ENCODE measurements at regions not wholly inside any gene's neighbourhood (a gene's known extent, or its start where the extent isn't known, plus 50 kb on each side); places are given as distances from the start of the nearest gene placed in this dataset.

GRCh38 chr21:35682904-35683549 lies 377.3 kb downstream of the SETD4 start:
- DNase-seq (ENCODE audit: low read depth, low spot score): no peak
- H3K4me3 ChIP-seq (ENCODE audit: low read length): no peak overlapping the region

DNA sequence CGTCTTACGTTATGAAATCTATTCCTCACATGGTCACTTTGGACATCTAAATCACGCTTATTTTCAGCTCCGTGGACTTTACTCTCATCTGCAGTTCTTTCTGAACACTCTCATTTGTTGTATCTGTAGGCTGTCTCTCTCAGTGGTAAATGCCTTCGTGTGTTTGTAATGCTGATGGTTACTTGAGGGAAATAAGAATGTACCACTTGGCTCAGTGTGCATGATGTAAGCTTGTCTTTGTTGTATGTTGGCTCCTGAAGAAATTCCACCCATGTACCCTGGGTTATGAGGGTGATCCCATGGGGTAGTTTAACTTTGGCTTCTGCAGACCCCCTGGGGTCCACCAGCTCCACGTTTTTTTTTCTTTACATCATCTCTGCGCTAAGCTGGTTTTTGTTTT lies 378.4 kb downstream of the SETD4 start:
- no peak for DNase-seq (ENCODE audit: low read depth, low spot score)
- no peak overlapping the region for H3K4me3 ChIP-seq (ENCODE audit: low read length)

DNA sequence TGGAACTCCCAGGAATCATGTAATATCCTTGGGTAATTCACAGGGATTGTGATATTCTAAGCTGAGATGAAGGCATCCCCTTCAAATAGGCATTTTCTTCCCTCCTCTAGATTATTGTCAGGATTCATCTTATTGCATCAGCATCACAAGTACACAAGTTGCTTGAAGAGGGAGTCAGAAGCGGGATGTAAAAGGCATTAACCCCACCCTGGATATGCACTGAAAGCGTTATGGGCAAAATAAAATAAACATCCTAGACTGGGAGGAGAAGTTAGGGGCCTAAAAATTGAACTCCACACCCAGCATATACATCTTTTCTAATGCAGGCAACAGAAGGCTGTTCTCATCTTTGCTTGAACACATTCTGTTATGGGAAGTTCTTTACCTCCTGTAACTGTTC lies 381.2 kb downstream of the SETD4 start:
- DNase-seq (ENCODE audit: low read depth, low spot score): no peak

GRCh38 chr21:35678393-35678792 lies 381.9 kb downstream of the SETD4 start:
- no peak overlapping the region for H3K4me3 ChIP-seq (ENCODE audit: low read length)
- no peak for DNase-seq (ENCODE audit: low read depth, low spot score)

More for the DNA sequence above, 381.2 kb downstream of the SETD4 start:
- no peak overlapping the region for H3K4me3 ChIP-seq (ENCODE audit: low read length)

- no peak for DNase-seq (ENCODE audit: low read depth, low spot score)
- H3K4me3 ChIP-seq (ENCODE audit: low read length): no peak overlapping the region
Observed at GRCh38 chr21:35677298-35677841, 383.0 kb downstream of the SETD4 start.

DNA sequence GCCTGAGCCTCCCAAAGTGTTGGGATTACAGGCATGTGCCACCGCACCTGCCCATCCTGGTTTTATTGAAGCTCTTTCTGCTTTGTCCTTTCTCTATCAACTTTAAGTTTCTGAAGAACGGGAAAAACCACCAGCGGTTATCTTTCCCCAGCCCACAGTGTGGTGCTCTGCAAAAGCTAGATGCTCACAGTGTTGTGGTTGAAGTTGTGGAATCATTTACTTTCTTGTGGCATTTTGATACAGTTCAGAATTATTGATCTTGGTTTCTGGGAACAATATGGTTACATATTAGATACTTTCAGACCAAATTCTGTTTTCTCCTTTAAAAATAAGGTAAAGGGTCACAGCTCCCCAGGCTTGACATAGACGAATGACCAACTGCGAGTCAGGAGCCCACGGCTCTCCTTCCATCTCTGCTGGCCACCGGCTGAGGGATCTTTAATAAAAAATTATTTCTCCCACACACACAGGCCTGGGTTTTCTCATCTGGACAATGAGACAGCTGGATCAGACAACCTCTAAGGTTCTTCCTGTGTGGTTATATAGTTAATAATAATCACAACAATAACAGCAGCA lies 385.3 kb downstream of the SETD4 start:
- DNase-seq (ENCODE audit: low read depth, low spot score): peak; percentile 61

GRCh38 chr21:35674091-35674671 lies 386.1 kb downstream of the SETD4 start:
- H3K4me3 ChIP-seq (ENCODE audit: low read length): no peak overlapping the region
- no peak for DNase-seq (ENCODE audit: low read depth, low spot score)

More for the DNA sequence above, 385.3 kb downstream of the SETD4 start:
- H3K4me3 ChIP-seq (ENCODE audit: low read length): no peak overlapping the region

DNA sequence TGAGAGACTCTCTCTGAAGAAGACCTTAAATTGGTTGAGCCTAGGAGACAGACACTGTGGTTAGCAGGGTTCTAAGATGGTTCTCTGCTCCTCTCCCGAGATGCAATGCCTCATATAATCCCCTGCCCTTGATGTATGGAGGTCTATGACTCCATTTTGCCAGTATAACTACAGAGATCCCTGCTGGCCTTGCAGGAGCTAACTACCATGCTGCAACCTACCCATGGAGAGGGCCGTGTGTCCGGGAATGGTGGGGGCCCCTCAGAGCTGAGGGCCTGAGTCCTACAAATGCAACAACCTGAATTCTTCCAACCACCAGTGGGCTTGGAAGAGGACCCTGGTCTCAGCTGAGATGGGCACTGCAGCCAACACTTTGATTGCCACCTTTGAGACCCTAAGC lies 388.0 kb downstream of the SETD4 start:
- DNase-seq (ENCODE audit: low read depth, low spot score): no peak
- no peak overlapping the region for H3K4me3 ChIP-seq (ENCODE audit: low read length)

DNA sequence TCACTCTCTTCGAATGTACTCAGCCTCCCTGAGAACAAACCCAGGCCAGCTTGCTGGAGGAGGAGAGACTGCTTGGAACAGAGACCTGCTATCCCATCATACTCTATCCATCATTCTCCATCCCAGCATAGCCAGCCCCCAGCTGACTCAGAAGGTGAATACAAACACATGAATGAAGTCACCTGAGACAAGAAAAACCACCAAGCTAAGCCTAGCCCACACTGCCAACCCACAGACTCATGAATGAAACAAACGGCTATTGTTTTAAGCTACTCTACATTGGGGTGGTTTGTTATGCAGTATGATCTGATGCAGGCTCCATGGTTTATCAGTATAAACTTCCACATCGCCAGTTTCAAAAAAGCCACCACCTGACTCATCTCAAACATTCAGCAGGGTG lies 395.6 kb downstream of the SETD4 start:
- H3K4me3 ChIP-seq (ENCODE audit: low read length): no peak overlapping the region
- no peak for DNase-seq (ENCODE audit: low read depth, low spot score)

- H3K4me3 ChIP-seq (ENCODE audit: low read length): no peak overlapping the region
Observed at GRCh38 chr21:35663856-35664606, 396.3 kb downstream of the SETD4 start.

GRCh38 chr21:35658242-35658641 lies 402.1 kb downstream of the SETD4 start:
- DNase-seq (ENCODE audit: low read depth, low spot score): no peak
- no peak overlapping the region for H3K4me3 ChIP-seq (ENCODE audit: low read length)

More at GRCh38 chr21:35663856-35664606, 396.3 kb downstream of the SETD4 start:
- no peak for DNase-seq (ENCODE audit: low read depth, low spot score)

- DNase-seq (ENCODE audit: low read depth, low spot score): no peak
- no peak overlapping the region for H3K4me3 ChIP-seq (ENCODE audit: low read length)
Observed at GRCh38 chr21:35652872-35653271, 407.5 kb downstream of the SETD4 start.

DNA sequence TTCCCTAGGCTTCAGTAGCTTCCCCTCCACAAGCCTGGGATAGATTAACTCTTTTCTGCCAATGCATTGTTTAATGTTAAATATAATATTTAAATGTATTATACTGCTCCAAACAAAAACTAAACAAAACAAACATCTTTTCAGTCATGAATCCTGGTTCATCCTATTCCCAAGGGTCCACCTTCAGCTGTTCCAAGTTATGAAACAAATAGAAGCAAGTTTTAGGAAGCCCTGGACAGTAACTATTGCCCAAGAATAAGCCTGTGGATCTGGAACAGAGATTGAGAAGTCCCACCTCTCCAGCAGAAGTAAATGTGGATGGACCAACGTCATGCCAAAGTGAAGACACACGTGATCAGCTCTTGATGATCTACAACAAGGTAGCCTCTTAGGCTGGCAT lies 408.1 kb downstream of the SETD4 start:
- H3K4me3 ChIP-seq (ENCODE audit: low read length): no peak overlapping the region
- DNase-seq (ENCODE audit: low read depth, low spot score): no peak

GRCh38 chr21:35651196-35651595 lies 409.1 kb downstream of the SETD4 start:
- no peak overlapping the region for H3K4me3 ChIP-seq (ENCODE audit: low read length)
- no peak for DNase-seq (ENCODE audit: low read depth, low spot score)

- no peak for DNase-seq (ENCODE audit: low read depth, low spot score)
- H3K4me3 ChIP-seq (ENCODE audit: low read length): no peak overlapping the region
Observed at GRCh38 chr21:35649186-35649585, 411.1 kb downstream of the SETD4 start.

DNA sequence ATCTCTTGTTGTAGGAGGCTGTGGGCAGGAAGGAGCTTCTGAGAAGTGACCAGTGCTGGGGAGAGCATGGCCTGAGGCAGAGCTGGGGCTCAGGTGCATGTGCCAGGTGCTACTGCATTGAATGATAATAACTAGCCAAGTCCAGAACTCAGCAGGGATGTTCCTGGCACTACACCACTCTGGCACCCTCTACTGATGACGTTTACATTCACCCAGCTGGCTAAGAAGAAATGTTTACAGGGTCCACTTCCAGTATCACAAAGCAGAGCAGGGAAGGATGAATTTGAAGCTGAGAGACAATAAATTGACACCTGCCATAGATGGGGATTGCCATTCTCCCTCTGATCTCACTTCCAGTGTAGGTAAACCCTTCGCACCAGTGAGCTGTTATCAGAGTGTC lies 411.8 kb downstream of the SETD4 start:
- no peak for DNase-seq (ENCODE audit: low read depth, low spot score)
- no peak overlapping the region for H3K4me3 ChIP-seq (ENCODE audit: low read length)

DNA sequence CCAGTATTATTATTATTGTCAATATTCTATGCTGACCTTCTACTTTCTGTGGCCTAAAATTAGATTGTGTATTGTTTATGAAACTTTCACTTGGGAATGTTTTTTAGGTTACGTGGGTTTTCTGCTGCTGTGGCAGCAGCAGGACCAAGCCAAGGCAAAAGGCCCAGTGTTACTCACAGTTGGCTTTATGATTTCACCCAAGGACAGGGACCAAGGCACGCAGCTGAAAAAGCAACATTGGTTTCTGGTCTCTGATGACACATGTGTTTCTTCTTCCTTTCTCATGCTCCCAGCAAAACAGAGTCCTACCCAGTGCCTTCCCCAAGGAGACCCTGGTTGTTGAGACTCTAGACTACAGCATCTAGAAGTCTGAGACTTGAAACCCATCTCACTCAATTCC lies 413.7 kb downstream of the SETD4 start:
- DNase-seq (ENCODE audit: low read depth, low spot score): no peak
- no peak overlapping the region for H3K4me3 ChIP-seq (ENCODE audit: low read length)

DNA sequence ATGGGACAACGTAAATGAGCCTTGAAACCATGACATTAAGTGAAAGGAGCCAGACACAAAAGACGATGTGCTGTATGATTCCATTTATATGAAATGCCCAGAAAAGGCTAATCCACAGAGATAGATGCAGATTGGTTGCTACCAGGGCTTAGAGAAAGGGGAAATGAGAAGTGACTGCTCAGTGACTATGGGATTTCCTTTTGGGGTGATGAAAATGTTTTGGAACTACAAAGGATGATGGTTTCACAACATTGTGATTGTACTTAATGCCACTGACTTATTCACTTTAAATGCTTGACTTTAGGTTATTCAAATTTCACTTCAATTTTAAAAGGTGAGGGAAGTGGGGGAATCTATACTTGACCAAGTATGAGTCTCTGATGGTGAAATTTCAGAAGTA lies 414.3 kb downstream of the SETD4 start:
- no peak overlapping the region for H3K4me3 ChIP-seq (ENCODE audit: low read length)
- DNase-seq (ENCODE audit: low read depth, low spot score): no peak

DNA sequence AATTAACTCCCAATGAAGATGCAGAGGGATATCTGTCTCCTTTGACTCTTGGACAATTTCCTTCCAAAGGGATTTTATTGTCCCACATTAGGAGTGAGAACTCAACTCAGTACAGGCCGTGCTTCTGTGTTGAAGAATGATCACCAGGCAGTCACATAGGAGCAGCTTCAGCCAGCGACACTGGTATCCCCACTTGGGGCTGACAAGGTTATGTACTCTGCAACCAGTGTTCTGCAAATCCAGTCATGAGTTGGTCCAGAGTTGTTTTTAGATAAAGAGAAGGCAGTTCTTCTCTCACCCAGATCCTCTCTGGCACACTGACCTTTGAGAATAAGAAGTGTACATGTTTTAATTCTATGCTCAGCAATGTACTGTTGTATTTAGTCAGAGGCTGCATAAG lies 415.8 kb downstream of the SETD4 start:
- no peak for DNase-seq (ENCODE audit: low read depth, low spot score)
- no peak overlapping the region for H3K4me3 ChIP-seq (ENCODE audit: low read length)

DNA sequence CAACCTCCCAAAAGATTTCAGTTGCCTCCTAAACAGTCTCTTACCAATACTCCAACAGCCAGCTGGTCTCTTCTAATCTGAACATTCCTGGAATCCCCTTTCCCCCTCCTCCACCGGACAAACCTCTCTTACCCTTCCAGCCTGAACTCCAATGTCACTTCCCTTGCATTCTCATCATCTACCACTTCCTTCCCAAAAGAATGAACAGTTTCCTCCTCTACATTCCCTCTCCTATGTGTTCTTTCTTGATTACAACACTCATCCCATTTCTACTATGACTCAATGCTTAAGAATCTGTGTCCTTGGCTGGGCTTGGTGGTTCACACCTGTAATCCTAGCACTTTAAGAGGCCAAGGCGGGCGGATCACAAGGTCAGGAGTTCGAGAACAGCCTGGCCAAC lies 417.1 kb downstream of the SETD4 start:
- no peak overlapping the region for H3K4me3 ChIP-seq (ENCODE audit: low read length)
- DNase-seq (ENCODE audit: low read depth, low spot score): no peak
